Activated naive CD8-positive, alpha-beta T cell treated with anti-CD3 and anti-CD28 coated beads for 36 hours (primary cell): ENCODE measurements at regions not wholly inside any gene's neighbourhood (a gene's known extent, or its start where the extent isn't known, plus 50 kb on each side); places are given as distances from the start of the nearest gene placed in this dataset.

Experiments used
- DNase-seq: peaks from one replicate; pipeline ENCODE4 v3.0.0; 2021
- H3K27ac Mint-ChIP-seq: one replicate; pipeline ENCODE4 v1.8.0; 2022; ENCODE audit warnings: mild to moderate bottlenecking, moderate library complexity, mixed read lengths
- H3K27me3 Mint-ChIP-seq: one replicate; pipeline ENCODE4 v1.8.0; 2022; ENCODE audit warnings: mild to moderate bottlenecking, mixed read lengths
- H3K36me3 Mint-ChIP-seq: one replicate; pipeline ENCODE4 v1.8.0; 2021; ENCODE audit warnings: mild to moderate bottlenecking, mixed read lengths
- H3K4me1 Mint-ChIP-seq: one replicate; pipeline ENCODE4 v1.8.0; 2021; ENCODE audit warnings: mixed read lengths
- H3K4me3 Mint-ChIP-seq: one replicate; pipeline ENCODE4 v1.8.0; 2022; ENCODE audit warnings: mild to moderate bottlenecking, moderate library complexity, mixed read lengths
- H3K9me3 Mint-ChIP-seq: one replicate; pipeline ENCODE4 v1.8.0; 2022; ENCODE audit warnings: mixed read lengths

- H3K27me3 Mint-ChIP-seq = no peaks in the 10 kb centered on the region
- H3K27ac Mint-ChIP-seq = peak overlapping the region; percentile 44
- no peak overlapping the region for H3K4me3 Mint-ChIP-seq
- no peaks in the 10 kb centered on the region for H3K4me1 Mint-ChIP-seq
- DNase-seq = no peak
- H3K9me3 Mint-ChIP-seq = no peaks in the 10 kb centered on the region
- H3K36me3 Mint-ChIP-seq = no peaks in the 10 kb centered on the region
Measured at GRCh38 chr15:70320482-70320881, 222.8 kb upstream of the TLE3 start.

GRCh38 chr15:70320077-70320476, 222.4 kb upstream of the TLE3 start:
- no peaks in the 10 kb centered on the region for H3K36me3 Mint-ChIP-seq
- no peaks in the 10 kb centered on the region for H3K27me3 Mint-ChIP-seq
- no peak overlapping the region for H3K27ac Mint-ChIP-seq
- DNase-seq = no peak
- H3K9me3 Mint-ChIP-seq = no peaks in the 10 kb centered on the region
- no peaks in the 10 kb centered on the region for H3K4me1 Mint-ChIP-seq
- H3K4me3 Mint-ChIP-seq = no peak overlapping the region

- no peaks in the 10 kb centered on the region for H3K9me3 Mint-ChIP-seq
- H3K27ac Mint-ChIP-seq = no peak overlapping the region
- H3K4me3 Mint-ChIP-seq = no peak overlapping the region
- H3K4me1 Mint-ChIP-seq = no peaks in the 10 kb centered on the region
- H3K36me3 Mint-ChIP-seq = no peaks in the 10 kb centered on the region
- no peak for DNase-seq
- no peaks in the 10 kb centered on the region for H3K27me3 Mint-ChIP-seq
Measured at GRCh38 chr15:70319466-70319865, 221.7 kb upstream of the TLE3 start.

GRCh38 chr15:70318594-70319465, 221.1 kb upstream of the TLE3 start:
- Mint-ChIP-seq H3K9me3 (no peaks in the 10 kb centered on the region), H3K27me3 (no peaks in the 10 kb centered on the region), H3K27ac (no peak overlapping the region), H3K4me3 (no peak overlapping the region), H3K36me3 (no peaks in the 10 kb centered on the region), H3K4me1 (no peaks in the 10 kb centered on the region)
- DNase-seq = no peak

- H3K36me3 Mint-ChIP-seq = no peaks in the 10 kb centered on the region
Measured at GRCh38 chr15:70316059-70316600, 218.4 kb upstream of the TLE3 start.

GRCh38 chr15:70315431-70315830, 217.7 kb upstream of the TLE3 start:
- no peak for DNase-seq
- Mint-ChIP-seq H3K4me3 (no peak overlapping the region), H3K27ac (no peak overlapping the region), H3K36me3 (no peaks in the 10 kb centered on the region), H3K27me3 (peaks cover 4% of the 10 kb centered on the region), H3K9me3 (no peaks in the 10 kb centered on the region), H3K4me1 (no peaks in the 10 kb centered on the region)

More at GRCh38 chr15:70316059-70316600, 218.4 kb upstream of the TLE3 start:
- H3K27ac Mint-ChIP-seq = no peak overlapping the region
- H3K4me3 Mint-ChIP-seq = no peak overlapping the region
- no peaks in the 10 kb centered on the region for H3K4me1 Mint-ChIP-seq
- no peaks in the 10 kb centered on the region for H3K9me3 Mint-ChIP-seq
- DNase-seq = no peak
- peaks cover 2% of the 10 kb centered on the region for H3K27me3 Mint-ChIP-seq

GRCh38 chr15:70314688-70315087, 217.0 kb upstream of the TLE3 start:
- Mint-ChIP-seq H3K27ac (no peak overlapping the region), H3K4me1 (no peaks in the 10 kb centered on the region), H3K36me3 (no peaks in the 10 kb centered on the region), H3K27me3 (peaks cover 4% of the 10 kb centered on the region), H3K9me3 (no peaks in the 10 kb centered on the region), H3K4me3 (no peak overlapping the region)
- DNase-seq = no peak

GRCh38 chr15:70314018-70314354, 216.3 kb upstream of the TLE3 start:
- no peaks in the 10 kb centered on the region for H3K4me1 Mint-ChIP-seq
- H3K27ac Mint-ChIP-seq = no peak overlapping the region
- peaks cover 9% of the 10 kb centered on the region for H3K27me3 Mint-ChIP-seq
- H3K36me3 Mint-ChIP-seq = no peaks in the 10 kb centered on the region
- no peak for DNase-seq
- no peak overlapping the region for H3K4me3 Mint-ChIP-seq
- H3K9me3 Mint-ChIP-seq = no peaks in the 10 kb centered on the region

- no peaks in the 10 kb centered on the region for H3K36me3 Mint-ChIP-seq
- H3K4me1 Mint-ChIP-seq = peaks cover 4% of the 10 kb centered on the region
- H3K4me3 Mint-ChIP-seq = no peak overlapping the region
- H3K27ac Mint-ChIP-seq = no peak overlapping the region
- peaks cover 13% of the 10 kb centered on the region for H3K27me3 Mint-ChIP-seq
- DNase-seq = no peak
- no peaks in the 10 kb centered on the region for H3K9me3 Mint-ChIP-seq
Measured at GRCh38 chr15:70313099-70314017, 215.6 kb upstream of the TLE3 start.

GRCh38 chr15:70311821-70312220, 214.1 kb upstream of the TLE3 start:
- H3K27me3 Mint-ChIP-seq = peaks cover 17% of the 10 kb centered on the region
- H3K27ac Mint-ChIP-seq = no peak overlapping the region
- H3K9me3 Mint-ChIP-seq = no peaks in the 10 kb centered on the region
- DNase-seq = no peak
- H3K4me1 Mint-ChIP-seq = peaks cover 9% of the 10 kb centered on the region
- no peak overlapping the region for H3K4me3 Mint-ChIP-seq
- no peaks in the 10 kb centered on the region for H3K36me3 Mint-ChIP-seq

- no peak overlapping the region for H3K27ac Mint-ChIP-seq
- no peak overlapping the region for H3K4me3 Mint-ChIP-seq
- peaks cover 17% of the 10 kb centered on the region for H3K27me3 Mint-ChIP-seq
- no peak for DNase-seq
- no peaks in the 10 kb centered on the region for H3K36me3 Mint-ChIP-seq
- no peaks in the 10 kb centered on the region for H3K9me3 Mint-ChIP-seq
- peaks cover 9% of the 10 kb centered on the region for H3K4me1 Mint-ChIP-seq
Measured at GRCh38 chr15:70309716-70310115, 212.0 kb upstream of the TLE3 start.

GRCh38 chr15:70308735-70309434, 211.2 kb upstream of the TLE3 start:
- peaks cover 17% of the 10 kb centered on the region for H3K27me3 Mint-ChIP-seq
- DNase-seq = no peak
- no peaks in the 10 kb centered on the region for H3K9me3 Mint-ChIP-seq
- no peak overlapping the region for H3K4me3 Mint-ChIP-seq
- H3K36me3 Mint-ChIP-seq = no peaks in the 10 kb centered on the region
- peaks cover 9% of the 10 kb centered on the region for H3K4me1 Mint-ChIP-seq
- no peak overlapping the region for H3K27ac Mint-ChIP-seq

GRCh38 chr15:70308011-70308734, 210.5 kb upstream of the TLE3 start:
- Mint-ChIP-seq H3K36me3 (no peaks in the 10 kb centered on the region), H3K4me1 (peaks cover 9% of the 10 kb centered on the region), H3K27ac (peak overlapping the region; percentile 10), H3K4me3 (no peak overlapping the region), H3K9me3 (no peaks in the 10 kb centered on the region), H3K27me3 (peaks cover 17% of the 10 kb centered on the region)
- DNase-seq = peak; percentile 38

GRCh38 chr15:70306582-70306981, 208.9 kb upstream of the TLE3 start:
- H3K36me3 Mint-ChIP-seq = no peaks in the 10 kb centered on the region
- peaks cover 17% of the 10 kb centered on the region for H3K27me3 Mint-ChIP-seq
- no peak overlapping the region for H3K4me3 Mint-ChIP-seq
- no peaks in the 10 kb centered on the region for H3K9me3 Mint-ChIP-seq
- no peak overlapping the region for H3K27ac Mint-ChIP-seq
- DNase-seq = no peak
- H3K4me1 Mint-ChIP-seq = peaks cover 9% of the 10 kb centered on the region
